Liver (tissue), 7 donors: ENCODE measurements at regions not wholly inside any gene's neighbourhood (a gene's known extent, or its start where the extent isn't known, plus 50 kb on each side); places are given as distances from the start of the nearest gene placed in this dataset.

Source experiments
- DNase-seq: peaks from one replicate; pipeline ENCODE4 v3.0.0-alpha.2; 2017; ENCODE audit warnings: low spot score
- H3K27ac ChIP-seq, 2 donors: one replicate each; pipeline ENCODE4 v1.7.0; 2013; ENCODE audit warnings: inconsistent platforms in 2 of 2, low read length in 2 of 2, control low read depth in 1 of 2, low read depth in 1 of 2, mild to moderate bottlenecking in 1 of 2
- H3K27me3 ChIP-seq, 4 donors: one replicate each; pipeline versions ENCODE4 v1.6.1 to v1.7.0; 2013; ENCODE audit warnings: low read length in 3 of 4, inconsistent platforms in 1 of 4, mild to moderate bottlenecking in 1 of 4, moderate library complexity in 1 of 4; ENCODE audit not compliant: control insufficient read depth in 4 of 4, insufficient read depth in 4 of 4
- H3K36me3 ChIP-seq, 4 donors: one replicate each; pipeline versions ENCODE4 v1.6.1 to v1.7.0; 2013; ENCODE audit warnings: low read length in 3 of 4, mild to moderate bottlenecking in 3 of 4, low read depth in 1 of 4, moderate library complexity in 1 of 4; ENCODE audit not compliant: control insufficient read depth in 4 of 4, insufficient read depth in 3 of 4
- H3K4me1 ChIP-seq, 4 donors: one replicate each; pipeline versions ENCODE4 v1.6.1 to v1.7.0; 2013; ENCODE audit warnings: low read length in 3 of 4, mild to moderate bottlenecking in 3 of 4, moderate library complexity in 1 of 4; ENCODE audit not compliant: control insufficient read depth in 4 of 4, insufficient read depth in 4 of 4
- H3K4me3 ChIP-seq, 3 donors: one replicate each; pipeline versions ENCODE4 v1.6.1 to v1.7.0; 2013; ENCODE audit warnings: low read length in 3 of 3, control low read depth in 1 of 3, low read depth in 1 of 3, mild to moderate bottlenecking in 1 of 3
- H3K9ac ChIP-seq, 2 donors: one replicate each; pipeline ENCODE4 v1.7.0; 2013; ENCODE audit warnings: low read length in 2 of 2, mild to moderate bottlenecking in 2 of 2, moderate library complexity in 2 of 2, control low read depth in 1 of 2, low read depth in 1 of 2
- H3K9me3 ChIP-seq, 4 donors: one replicate each; pipeline versions ENCODE4 v1.6.1 to v1.7.0; 2013; ENCODE audit warnings: low read length in 3 of 4; ENCODE audit not compliant: control insufficient read depth in 4 of 4
- EGR1 ChIP-seq, 2 donors: IDR thresholded peaks; 2 replicates each; pipeline ENCODE4 v1.6.1; 2016 to 2018; ENCODE audit warnings: antibody characterized with exemption in 2 of 2, low read depth in 2 of 2
- FOXA1 ChIP-seq: IDR thresholded peaks from 2 replicates; pipeline ENCODE4 v1.6.1; 2016; ENCODE audit warnings: antibody characterized with exemption
- GABPA ChIP-seq, 2 donors: IDR thresholded peaks in 1 of 2; conservative IDR thresholded peaks in 1 of 2; 2 replicates each; pipeline ENCODE4 v1.6.1; 2016; ENCODE audit warnings: antibody characterized with exemption in 2 of 2, mild to moderate bottlenecking in 1 of 2, moderate library complexity in 1 of 2
- HNF4A ChIP-seq, 2 donors: conservative IDR thresholded peaks; 2 replicates each; pipeline ENCODE4 v1.6.1; 2016; ENCODE audit warnings: antibody characterized with exemption in 2 of 2, mild to moderate bottlenecking in 2 of 2
- HNF4G ChIP-seq: IDR thresholded peaks from 2 replicates; pipeline ENCODE4 v1.6.1; 2016; ENCODE audit warnings: antibody characterized with exemption
- JUND ChIP-seq, 2 donors: IDR thresholded peaks; 2 replicates each; pipeline ENCODE4 v1.6.1; 2016; ENCODE audit warnings: antibody characterized with exemption in 2 of 2
- MAX ChIP-seq: IDR thresholded peaks from 2 replicates; pipeline ENCODE4 v1.6.1; 2016; ENCODE audit warnings: antibody characterized with exemption
- RAD21 ChIP-seq, 2 donors: IDR thresholded peaks; 2 replicates each; pipeline ENCODE4 v1.6.1; 2016; ENCODE audit warnings: antibody characterized with exemption in 2 of 2, mild to moderate bottlenecking in 2 of 2
- RXRA ChIP-seq, 2 donors: IDR thresholded peaks; 2 replicates each; pipeline ENCODE4 v1.6.1; 2017 to 2018; ENCODE audit warnings: antibody characterized with exemption in 2 of 2, mild to moderate bottlenecking in 1 of 2
- SP1 ChIP-seq: IDR thresholded peaks from 2 replicates; pipeline ENCODE4 v1.6.1; 2018; ENCODE audit warnings: antibody characterized with exemption, mild to moderate bottlenecking
- YY1 ChIP-seq: IDR thresholded peaks from 2 replicates; pipeline ENCODE4 v1.6.1; 2016; ENCODE audit warnings: antibody characterized with exemption, mild to moderate bottlenecking
- ZBTB33 ChIP-seq: IDR thresholded peaks from 2 replicates; pipeline ENCODE4 v1.6.1; 2016; ENCODE audit warnings: antibody characterized with exemption
- WGBS: extraction: QIAGEN DNeasy Blood & Tissue Kit; methylation state at CpG from one replicate; pipeline ENCODE4 v1.1.7; 2013; 5-methylcytosine and 5-hydroxymethylcytosine counted together
- TF ChIP-seq, protein P1 (sequence below): IDR thresholded peaks from 2 replicates; pipeline ENCODE4 v1.6.1; 2016; ENCODE audit warnings: antibody characterized with exemption
- donor health status: healthy.
- donor health status: healthy.
- donor health status: healthy.
- donor health status: healthy.

DNA sequence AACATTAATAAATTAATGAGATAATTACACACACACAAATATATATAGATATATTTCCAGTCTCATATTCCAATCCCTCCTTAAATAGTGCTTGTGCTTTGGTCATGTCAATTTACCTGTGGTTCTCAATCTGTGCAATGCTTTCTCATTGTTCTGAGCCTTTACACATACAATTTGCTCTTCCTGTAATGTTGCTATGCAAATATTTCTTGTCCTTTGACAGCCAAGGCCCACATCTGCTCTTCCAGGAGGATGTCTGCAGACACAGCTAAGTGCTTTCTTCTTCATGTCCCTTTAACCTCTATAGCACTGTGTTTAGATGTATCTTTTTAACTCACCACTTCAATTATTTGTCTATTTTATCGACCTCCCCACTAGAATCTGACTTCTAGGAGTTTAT lies 67.3 kb upstream of the RAPGEF2 start:
- TF ChIP-seq FOXA1 (no peak), JUND (IDR thresholded peaks at IDR 0.05) (no peak), RAD21 (IDR thresholded peaks at IDR 0.05) (no peak), MAX (no peak), HNF4G (no peak), YY1 (no peak)
- 56% methylated on average over 1 of the region's 1 CpG for WGBS
- no peak for DNase-seq
- no peaks in the 10 kb centered on the region for H3K27me3 ChIP-seq
- no peaks in the 10 kb centered on the region for H3K4me1 ChIP-seq
- no peaks in the 10 kb centered on the region for H3K36me3 ChIP-seq
- no peak overlapping the region for H3K9ac ChIP-seq
- no peak overlapping the region for H3K4me3 ChIP-seq
- H3K9me3 ChIP-seq, result no peaks in the 10 kb centered on the region
- H3K27ac ChIP-seq, result no peak overlapping the region

DNA sequence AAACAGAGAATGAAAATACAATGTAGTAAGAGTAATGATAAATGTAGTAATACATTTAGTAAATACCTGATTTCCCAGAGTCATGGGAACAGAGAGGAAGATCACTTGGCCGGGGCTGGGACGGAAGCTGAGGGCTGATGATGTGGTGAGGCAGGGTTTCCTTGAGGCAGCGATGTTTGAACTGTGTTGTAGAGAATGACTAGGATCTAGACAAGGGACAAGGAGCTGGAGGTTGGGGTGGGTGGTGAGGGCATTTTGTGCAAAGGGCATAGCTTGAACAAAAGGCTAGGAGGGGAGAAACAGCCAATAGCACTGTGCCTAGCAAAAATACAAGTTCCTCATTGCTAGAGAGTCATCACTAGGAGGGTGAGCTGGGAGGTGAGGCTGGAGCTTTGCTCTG lies 64.3 kb upstream of the RAPGEF2 start:
- Histone ChIP-seq H3K36me3 (no peaks in the 10 kb centered on the region), H3K9me3 (no peaks in the 10 kb centered on the region), H3K27ac (no peak overlapping the region), H3K4me1 (peaks cover 0 to 5% (median 3%) of the 10 kb centered on the region in 4 donors), H3K4me3 (no peak overlapping the region), H3K9ac (no peak overlapping the region), H3K27me3 (no peaks in the 10 kb centered on the region)
- TF ChIP-seq GABPA (IDR thresholded peaks at IDR 0.05 in 1 of 2, conservative IDR thresholded peaks at IDR 0.05 in 1 of 2) (no peak), ZBTB33 (no peak), EGR1 (IDR thresholded peaks at IDR 0.05; ENCODE audit: low read depth in 2 of 2) (no peak), JUND (IDR thresholded peaks at IDR 0.05) (no peak), HNF4A (conservative IDR thresholded peaks at IDR 0.05) (no peak), SP1 (no peak), RXRA (IDR thresholded peaks at IDR 0.05) (no peak), MAX (no peak), HNF4G (no peak)
- WGBS, result 86% methylated on average over 3 of the region's 3 CpGs
- no peak for DNase-seq

GRCh38 chr4:159041054-159042034 lies 61.5 kb upstream of the RAPGEF2 start:
- no peak overlapping the region for H3K27ac ChIP-seq
- H3K9me3 ChIP-seq, result no peaks in the 10 kb centered on the region
- WGBS, result 87% methylated on average over 6 of the region's 6 CpGs
- H3K27me3 ChIP-seq, result no peaks in the 10 kb centered on the region
- H3K36me3 ChIP-seq, result no peaks in the 10 kb centered on the region
- no peak for TF ChIP-seq FOXA1
- no peak for TF ChIP-seq EGR1 (IDR thresholded peaks at IDR 0.05; ENCODE audit: low read depth in 2 of 2)
- TF ChIP-seq, protein P1, sequence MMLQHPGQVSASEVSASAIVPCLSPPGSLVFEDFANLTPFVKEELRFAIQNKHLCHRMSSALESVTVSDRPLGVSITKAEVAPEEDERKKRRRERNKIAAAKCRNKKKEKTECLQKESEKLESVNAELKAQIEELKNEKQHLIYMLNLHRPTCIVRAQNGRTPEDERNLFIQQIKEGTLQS, result no peak
- TF ChIP-seq SP1, result no peak
- H3K9ac ChIP-seq, result no peak overlapping the region
- no peak for DNase-seq
- peaks cover 0 to 5% (median 3%) of the 10 kb centered on the region in 4 donors for H3K4me1 ChIP-seq
- no peak overlapping the region for H3K4me3 ChIP-seq
